Psoas muscle (tissue), 7 donors: ENCODE measurements at regions not wholly inside any gene's neighbourhood (a gene's known extent, or its start where the extent isn't known, plus 50 kb on each side); places are given as distances from the start of the nearest gene placed in this dataset.

Experiments used
- ATAC-seq, 4 donors: fragments of 200-7000 bp; cut with Tn5 transposase; one replicate each; pipeline ENCODE4 v1.9.1; 2020; ENCODE audit warnings: moderate library complexity in 3 of 4, mild to moderate bottlenecking in 2 of 4
- DNase-seq, 2 donors: peaks; one replicate each; pipeline ENCODE4 v3.0.0-alpha.2; 2020
- H3K27ac ChIP-seq: fragments of 200-600 bp; one replicate; pipeline ENCODE4 v1.8.0; 2022
- H3K27me3 ChIP-seq, 3 donors: fragments of 200-600 bp in 1 of 3; one replicate each; pipeline versions ENCODE4 v1.6.1 to v1.8.0; 2013 to 2022; ENCODE audit warnings: low read length in 2 of 3, mild to moderate bottlenecking in 2 of 3, moderate library complexity in 1 of 3; ENCODE audit not compliant: insufficient read depth in 3 of 3
- H3K36me3 ChIP-seq, 2 donors: fragments of 200-600 bp in 1 of 2; one replicate each; pipeline versions ENCODE4 v1.6.1 to v1.8.0; 2013 to 2022; ENCODE audit warnings: low read depth in 1 of 2, mild to moderate bottlenecking in 1 of 2, moderate library complexity in 1 of 2; ENCODE audit not compliant: insufficient read depth in 1 of 2
- H3K4me1 ChIP-seq: fragments of 200-600 bp; one replicate; pipeline ENCODE4 v1.8.0; 2022
- H3K4me3 ChIP-seq: fragments of 200-600 bp; one replicate; pipeline ENCODE4 v1.8.0; 2022; ENCODE audit warnings: mild to moderate bottlenecking
- H3K9me3 ChIP-seq: fragments of 200-600 bp; one replicate; pipeline ENCODE4 v1.8.0; 2022
- WGBS, 3 donors: extraction: QIAGEN DNeasy Blood & Tissue Kit; methylation state at CpG; one replicate each; pipeline versions ENCODE4 v1.1.6 to v1.1.7; 2013; 5-methylcytosine and 5-hydroxymethylcytosine counted together
- intact Hi-C, 2 donors: fragments of 100-400 bp; cut with DNase I; formaldehyde crosslinking; loops; one replicate each; pipeline versions ENCODE4 v1.11.0 to v1.14.2; 2022
- TF ChIP-seq, protein P1 (sequence below): fragments of 200-600 bp; IDR thresholded peaks from one replicate; pipeline ENCODE4 v1.8.0; 2022; ENCODE audit warnings: antibody characterized with exemption
- donor health status: healthy with polysubstance abuse.
- donor health status: DM: no; HTN: no; CAD: no; lungs with moderate emphysema.
- donor health status: Bipolar disorder and iron deficiency.
- donor health status: healthy.
- donor health status: DM: yes; HTN: yes; CAD: no.
- donor health status: DM: no; HTN: no; CAD: no.
- donor health status: DM: yes; HTN: yes; CAD: no.

DNA sequence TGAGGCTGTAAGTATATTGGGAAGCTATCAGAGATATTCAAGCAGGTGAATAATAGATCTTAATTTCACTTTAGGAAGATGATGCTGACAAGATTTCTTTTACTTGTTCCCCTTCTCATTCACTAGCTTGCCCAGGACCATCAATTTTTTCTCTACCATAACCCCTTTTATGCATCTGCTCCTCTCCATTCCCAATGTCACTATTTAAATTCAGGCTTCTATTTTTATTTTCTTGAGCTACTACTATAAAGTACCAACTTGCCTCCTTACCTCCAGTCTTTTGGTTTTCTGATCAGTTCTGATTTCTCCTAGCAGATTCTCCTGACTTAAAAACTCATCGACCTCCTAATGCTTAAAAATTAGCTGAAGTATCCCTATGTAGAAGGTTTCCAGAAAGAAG is 97.7 kb upstream of the SMIM30 start:
- intact Hi-C loops, result no loop called here
- DNase-seq (no peak), ATAC-seq (no peak)
- 65 to 85% (median 75%) methylated on average over 1 of the region's 1 CpG for WGBS, 3 donors
- TF ChIP-seq, protein P1, sequence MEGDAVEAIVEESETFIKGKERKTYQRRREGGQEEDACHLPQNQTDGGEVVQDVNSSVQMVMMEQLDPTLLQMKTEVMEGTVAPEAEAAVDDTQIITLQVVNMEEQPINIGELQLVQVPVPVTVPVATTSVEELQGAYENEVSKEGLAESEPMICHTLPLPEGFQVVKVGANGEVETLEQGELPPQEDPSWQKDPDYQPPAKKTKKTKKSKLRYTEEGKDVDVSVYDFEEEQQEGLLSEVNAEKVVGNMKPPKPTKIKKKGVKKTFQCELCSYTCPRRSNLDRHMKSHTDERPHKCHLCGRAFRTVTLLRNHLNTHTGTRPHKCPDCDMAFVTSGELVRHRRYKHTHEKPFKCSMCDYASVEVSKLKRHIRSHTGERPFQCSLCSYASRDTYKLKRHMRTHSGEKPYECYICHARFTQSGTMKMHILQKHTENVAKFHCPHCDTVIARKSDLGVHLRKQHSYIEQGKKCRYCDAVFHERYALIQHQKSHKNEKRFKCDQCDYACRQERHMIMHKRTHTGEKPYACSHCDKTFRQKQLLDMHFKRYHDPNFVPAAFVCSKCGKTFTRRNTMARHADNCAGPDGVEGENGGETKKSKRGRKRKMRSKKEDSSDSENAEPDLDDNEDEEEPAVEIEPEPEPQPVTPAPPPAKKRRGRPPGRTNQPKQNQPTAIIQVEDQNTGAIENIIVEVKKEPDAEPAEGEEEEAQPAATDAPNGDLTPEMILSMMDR, result no peak
- Histone ChIP-seq H3K36me3 (no peaks in the 10 kb centered on the region), H3K27me3 (no peaks in the 10 kb centered on the region), H3K4me3 (no peak overlapping the region), H3K9me3 (no peaks in the 10 kb centered on the region), H3K4me1 (no peaks in the 10 kb centered on the region), H3K27ac (no peak overlapping the region)

DNA sequence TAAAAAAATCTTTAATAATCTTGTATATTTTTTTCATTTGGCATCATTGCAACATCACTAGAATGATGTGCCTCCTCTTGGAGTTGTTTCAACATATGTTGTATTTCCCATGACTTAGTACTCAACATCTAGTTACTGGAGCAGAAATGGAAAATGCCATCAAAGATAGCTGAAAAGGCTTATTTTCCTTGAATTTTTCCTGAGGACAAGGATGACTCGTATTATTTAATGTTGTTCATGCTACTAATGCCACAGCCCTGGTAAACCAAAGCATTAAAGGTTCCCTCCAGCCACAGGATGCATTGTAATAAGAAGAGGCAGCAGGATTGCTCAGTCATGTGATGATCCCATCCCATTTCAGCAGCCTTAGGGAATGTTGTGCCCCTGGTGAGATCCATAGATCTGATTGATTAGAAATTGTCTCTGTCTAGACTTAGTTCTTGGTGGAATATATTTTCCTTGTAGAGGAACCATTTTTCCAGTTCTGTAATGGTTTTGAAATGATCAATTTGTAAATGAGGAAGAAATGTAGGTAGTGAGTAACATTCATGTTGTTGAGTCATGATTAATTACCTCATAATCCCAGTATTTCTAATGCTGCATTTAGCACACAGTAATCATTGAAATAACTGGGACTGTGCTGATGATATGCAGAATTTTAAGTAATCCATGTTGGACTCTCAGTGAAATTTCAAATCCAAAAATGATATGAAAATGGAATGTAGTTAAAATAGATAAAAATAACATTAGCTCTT is 91.3 kb upstream of the SMIM30 start:
- intact Hi-C loops, result no loop called here

GRCh38 chr7:113207931-113208330 is 89.6 kb upstream of the SMIM30 start:
- no peak overlapping the region for H3K27ac ChIP-seq
- no peaks in the 10 kb centered on the region for H3K9me3 ChIP-seq
- H3K4me3 ChIP-seq, result no peak overlapping the region
- 70 to 81% (median 77%) methylated on average over 2 of the region's 2 CpGs for WGBS, 3 donors
- intact Hi-C loops, result no loop called here
- DNase-seq (no peak), ATAC-seq (no peak)
- H3K36me3 ChIP-seq, result no peaks in the 10 kb centered on the region
- TF ChIP-seq, protein P1, result no peak
- no peaks in the 10 kb centered on the region for H3K27me3 ChIP-seq
- no peaks in the 10 kb centered on the region for H3K4me1 ChIP-seq

More for the DNA sequence above, 91.3 kb upstream of the SMIM30 start:
- Histone ChIP-seq H3K9me3 (no peaks in the 10 kb centered on the region), H3K36me3 (no peaks in the 10 kb centered on the region), H3K27ac (no peak overlapping the region), H3K4me3 (no peak overlapping the region), H3K4me1 (no peaks in the 10 kb centered on the region), H3K27me3 (no peaks in the 10 kb centered on the region)
- TF ChIP-seq, protein P1, result no peak
- DNase-seq (no peak), ATAC-seq (no peak)
- 57 to 67% (median 60%) methylated on average over 1 of the region's 1 CpG for WGBS, 3 donors

DNA sequence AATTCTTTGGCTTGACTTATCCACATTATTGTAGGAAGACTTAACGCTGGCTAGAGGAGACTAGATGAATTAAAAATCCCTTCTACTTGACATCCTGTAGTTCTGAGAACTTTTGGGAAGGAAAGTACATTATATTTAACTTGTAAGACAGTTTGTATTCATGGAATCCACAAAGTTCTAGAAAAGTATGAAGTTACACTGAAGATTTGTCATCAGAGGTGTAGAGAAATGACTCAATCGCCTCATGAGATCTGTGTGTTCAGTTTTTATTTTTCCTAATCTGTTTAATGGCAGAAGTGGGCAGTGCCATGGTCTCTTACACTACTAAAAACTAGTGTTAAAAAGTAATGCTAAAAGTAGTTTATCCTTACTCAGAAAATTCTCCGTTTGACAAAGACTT is 89.1 kb upstream of the SMIM30 start:
- H3K9me3 ChIP-seq, result no peaks in the 10 kb centered on the region

More for the DNA sequence above, 89.1 kb upstream of the SMIM30 start:
- H3K36me3 ChIP-seq, result no peaks in the 10 kb centered on the region
- H3K4me1 ChIP-seq, result peaks cover 4% of the 10 kb centered on the region
- TF ChIP-seq, protein P1, result no peak
- no peak overlapping the region for H3K4me3 ChIP-seq
- H3K27ac ChIP-seq, result no peak overlapping the region
- intact Hi-C loops, result no loop called here
- 77 to 83% (median 81%) methylated on average over 3 of the region's 3 CpGs for WGBS, 3 donors
- no peak for DNase-seq
- no peak for ATAC-seq
- no peaks in the 10 kb centered on the region for H3K27me3 ChIP-seq
